WI38 (cell line): ENCODE measurements at regions not wholly inside any gene's neighbourhood (a gene's known extent, or its start where the extent isn't known, plus 50 kb on each side); places are given as distances from the start of the nearest gene placed in this dataset.

Experiments
- H3K4me3 ChIP-seq: 2 replicates; pipeline ENCODE4 v1.5.1; 2011; ENCODE audit warnings: low read depth, mild to moderate bottlenecking, control low read depth, low read length
- CTCF ChIP-seq: IDR thresholded peaks from 2 replicates; pipeline ENCODE4 v1.5.1; 2012; ENCODE audit warnings: low read depth, mild to moderate bottlenecking, control low read depth, low read length

- TF ChIP-seq CTCF, result no peak
- no peak overlapping the region for H3K4me3 ChIP-seq
Measured at GRCh38 chr3:23664459-23664858, 141.3 kb upstream of the UBE2E1 start.

DNA sequence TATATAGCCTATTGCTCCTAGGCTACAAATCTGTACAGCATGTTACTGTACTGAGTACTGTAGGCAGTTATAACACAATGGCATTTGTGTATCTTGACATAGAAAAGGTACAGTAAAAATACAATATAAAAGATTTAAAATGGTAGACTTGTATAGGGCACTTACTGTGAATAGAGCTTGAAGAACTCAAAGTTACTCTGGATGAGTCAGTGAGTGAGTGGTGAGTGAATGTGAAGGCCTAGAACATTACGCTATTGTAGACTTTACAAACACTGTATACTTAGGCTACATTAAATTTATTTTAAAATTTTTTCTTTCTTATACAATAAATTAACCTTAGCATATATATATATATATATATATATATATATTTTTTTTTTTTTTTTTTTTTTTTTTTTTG lies 140.0 kb upstream of the UBE2E1 start:
- no peak for TF ChIP-seq CTCF
- H3K4me3 ChIP-seq, result no peak overlapping the region

DNA sequence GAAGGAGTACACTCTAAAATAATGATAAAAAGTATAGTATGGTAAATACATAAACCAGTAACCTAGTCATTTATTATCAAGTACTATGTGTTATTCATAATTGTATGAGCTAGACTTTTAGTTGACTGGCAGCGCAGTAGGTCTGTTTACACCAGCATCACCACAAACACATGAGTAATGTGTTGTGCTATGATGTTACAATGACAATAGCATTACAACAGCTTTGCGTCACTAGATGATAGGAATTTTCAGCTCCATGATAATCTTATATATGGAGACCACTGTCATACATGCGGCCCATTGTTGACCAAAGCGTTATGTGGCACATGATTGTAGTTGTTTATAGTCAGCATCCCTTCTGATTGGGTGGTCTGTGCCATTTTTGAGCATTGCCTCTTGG lies 138.9 kb upstream of the UBE2E1 start:
- no peak overlapping the region for H3K4me3 ChIP-seq
- no peak for TF ChIP-seq CTCF

- no peak overlapping the region for H3K4me3 ChIP-seq
- no peak for TF ChIP-seq CTCF
Measured at GRCh38 chr3:23667536-23668429, 138.0 kb upstream of the UBE2E1 start.

DNA sequence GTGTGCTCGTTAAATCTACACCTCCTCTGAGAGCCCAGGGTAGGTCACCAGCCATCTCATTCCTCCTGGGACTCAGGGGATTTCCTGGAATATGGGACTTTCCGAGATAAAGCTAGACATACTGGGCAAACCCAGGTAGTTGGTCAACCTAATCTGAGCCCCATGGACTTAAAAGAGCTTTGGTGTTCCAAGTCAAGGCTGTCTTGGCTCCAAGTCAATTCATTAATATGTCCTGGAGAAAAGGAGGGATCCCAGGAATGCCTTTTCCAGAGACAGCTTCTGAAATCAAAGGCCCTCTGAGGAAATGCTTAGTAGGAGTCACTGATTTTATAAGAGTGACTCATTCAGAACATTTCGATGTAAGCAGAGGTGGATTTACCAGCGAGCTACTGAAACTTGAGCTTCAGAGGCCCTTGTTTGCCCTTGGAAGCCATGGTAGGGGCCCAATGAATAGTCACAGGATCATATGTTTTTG lies 137.3 kb upstream of the UBE2E1 start:
- no peak for TF ChIP-seq CTCF
- H3K4me3 ChIP-seq, result no peak overlapping the region

DNA sequence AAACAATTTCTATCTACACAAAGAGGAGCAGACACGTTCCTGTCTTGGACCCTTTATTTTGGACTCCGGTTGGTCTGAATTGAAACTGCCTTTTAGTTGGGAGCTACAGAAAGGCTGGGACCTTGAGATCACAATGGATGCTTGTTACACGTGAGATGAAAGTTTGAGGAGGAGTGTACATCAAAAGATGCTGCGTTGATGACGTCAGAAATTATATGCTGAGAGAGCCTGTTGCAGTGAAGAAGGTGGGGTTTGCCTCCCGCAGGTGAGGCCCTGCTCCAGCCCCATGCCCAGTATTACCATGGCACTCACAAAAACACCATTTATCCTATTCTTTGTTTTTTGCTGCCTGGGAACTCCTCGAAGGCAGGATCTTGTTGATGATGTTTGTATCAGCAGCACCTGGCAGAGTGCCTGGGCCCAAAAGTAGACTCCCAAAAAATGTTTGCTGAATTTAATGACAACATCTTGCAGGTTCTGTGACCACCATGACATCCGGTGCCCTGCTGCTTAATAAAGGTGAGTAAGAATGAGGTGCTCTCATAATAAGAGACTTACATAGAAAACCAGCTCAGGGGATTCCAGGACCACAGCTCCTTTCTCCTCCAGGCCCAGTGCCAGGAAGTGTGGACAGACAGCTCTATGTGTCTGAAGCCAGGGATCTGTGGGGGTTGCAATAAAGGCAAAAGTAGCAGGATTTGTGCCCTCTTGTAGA lies 136.1 kb upstream of the UBE2E1 start:
- no peak for TF ChIP-seq CTCF

More for the DNA sequence above, 136.1 kb upstream of the UBE2E1 start:
- H3K4me3 ChIP-seq, result no peak overlapping the region
